ENCODE measurements at regions not wholly inside any gene's neighbourhood (a gene's known extent, or its start where the extent isn't known, plus 50 kb on each side); places are given as distances from the start of the nearest gene placed in this dataset.
"Not testable (repeated sequence)": the region's sequence is repeated elsewhere in the genome, so short reads cannot be mapped to it uniquely, and the experiment has no call there.

GRCh38 chr4:148643851-148644250 lies 201.6 kb upstream of the NR3C2 start:
- no peaks in the 10 kb centered on the region for H3K36me3 ChIP-seq (ENCODE audit: control insufficient read depth, insufficient read depth, low read length)
- no peaks in the 10 kb centered on the region for H3K9me3 ChIP-seq (ENCODE audit: control insufficient read depth, insufficient read depth, low read length)
- no peaks in the 10 kb centered on the region for H3K4me1 ChIP-seq (ENCODE audit: control insufficient read depth, insufficient read depth, low read length)
- DNase-seq (no peak), ATAC-seq (no peak)
- Mint-ChIP-seq H3K27ac (no peak overlapping the region), H3K9me3 (peaks cover 10 to 13% of the 10 kb centered on the region in 2 donors), H3K27me3 (ENCODE audit: low read depth in 2 of 2) (no peaks in the 10 kb centered on the region), H3K4me3 (no peak overlapping the region), H3K4me1 (no peaks in the 10 kb centered on the region), H3K36me3 (no peaks in the 10 kb centered on the region)
- intact Hi-C loops (cut with micrococcal nuclease), result no loop called here
- H3K27ac ChIP-seq (ENCODE audit: low read length), result no peak overlapping the region
- no peak overlapping the region for H3K4me3 ChIP-seq (ENCODE audit: low read length)
- WGBS (ENCODE audit: insufficient coverage), result no CpG with 5 or more reads among the region's 2 CpGs
- no peak for TF ChIP-seq CTCF (IDR thresholded peaks at IDR 0.05)
- H3K27me3 ChIP-seq (ENCODE audit: control insufficient read depth, insufficient read depth, low read length), result no peaks in the 10 kb centered on the region

GRCh38 chr4:148642907-148643306 lies 200.7 kb upstream of the NR3C2 start:
- Mint-ChIP-seq H3K27ac (no peak overlapping the region), H3K27me3 (ENCODE audit: low read depth in 2 of 2) (no peaks in the 10 kb centered on the region), H3K36me3 (no peaks in the 10 kb centered on the region), H3K9me3 (peaks cover 10 to 16% of the 10 kb centered on the region in 2 donors), H3K4me3 (no peak overlapping the region), H3K4me1 (no peaks in the 10 kb centered on the region)
- Histone ChIP-seq H3K27ac (ENCODE audit: low read length) (no peak overlapping the region), H3K27me3 (ENCODE audit: control insufficient read depth, insufficient read depth, low read length) (no peaks in the 10 kb centered on the region), H3K9me3 (ENCODE audit: control insufficient read depth, insufficient read depth, low read length) (no peaks in the 10 kb centered on the region), H3K36me3 (ENCODE audit: control insufficient read depth, insufficient read depth, low read length) (no peaks in the 10 kb centered on the region), H3K4me1 (ENCODE audit: control insufficient read depth, insufficient read depth, low read length) (no peaks in the 10 kb centered on the region), H3K4me3 (ENCODE audit: low read length) (no peak overlapping the region)
- DNase-seq (no peak), ATAC-seq (no peak)
- TF ChIP-seq CTCF (IDR thresholded peaks at IDR 0.05), result no peak
- 100% methylated on average over 1 of the region's 2 CpGs for WGBS (ENCODE audit: insufficient coverage)
- intact Hi-C loops (cut with micrococcal nuclease), result no loop called here

- H3K4me1 Mint-ChIP-seq; H3K27ac ChIP-seq (ENCODE audit: low read length); ATAC-seq; H3K27me3 Mint-ChIP-seq (ENCODE audit: low read depth in 2 of 2); H3K4me3 Mint-ChIP-seq; DNase-seq; H3K4me1 ChIP-seq (ENCODE audit: control insufficient read depth, insufficient read depth, low read length); H3K4me3 ChIP-seq (ENCODE audit: low read length); H3K36me3 ChIP-seq (ENCODE audit: control insufficient read depth, insufficient read depth, low read length); H3K27ac Mint-ChIP-seq; H3K36me3 Mint-ChIP-seq; H3K9me3 ChIP-seq (ENCODE audit: control insufficient read depth, insufficient read depth, low read length); intact Hi-C loops (cut with micrococcal nuclease); H3K27me3 ChIP-seq (ENCODE audit: control insufficient read depth, insufficient read depth, low read length): not testable (repeated sequence)
- H3K9me3 Mint-ChIP-seq, result peaks cover 15 to 25% of the 10 kb centered on the region in 2 donors
- 76% methylated on average over 2 of the region's 2 CpGs for WGBS (ENCODE audit: insufficient coverage)
Observed at GRCh38 chr4:148638079-148638478, 195.9 kb upstream of the NR3C2 start.

- H3K27ac ChIP-seq (ENCODE audit: low read length); H3K4me3 Mint-ChIP-seq; H3K4me1 ChIP-seq (ENCODE audit: control insufficient read depth, insufficient read depth, low read length); H3K27me3 ChIP-seq (ENCODE audit: control insufficient read depth, insufficient read depth, low read length); H3K27me3 Mint-ChIP-seq (ENCODE audit: low read depth in 2 of 2); H3K4me3 ChIP-seq (ENCODE audit: low read length); intact Hi-C loops (cut with micrococcal nuclease); ATAC-seq; H3K36me3 ChIP-seq (ENCODE audit: control insufficient read depth, insufficient read depth, low read length); H3K36me3 Mint-ChIP-seq; H3K4me1 Mint-ChIP-seq; DNase-seq; H3K9me3 ChIP-seq (ENCODE audit: control insufficient read depth, insufficient read depth, low read length); H3K27ac Mint-ChIP-seq: not testable (repeated sequence)
- 93% methylated on average over 3 of the region's 3 CpGs for WGBS (ENCODE audit: insufficient coverage)
- peaks cover 13 to 26% of the 10 kb centered on the region in 2 donors for H3K9me3 Mint-ChIP-seq
Observed at GRCh38 chr4:148637453-148637852, 195.2 kb upstream of the NR3C2 start.

- no peak overlapping the region for H3K4me3 Mint-ChIP-seq
- Histone ChIP-seq H3K9me3 (ENCODE audit: control insufficient read depth, insufficient read depth, low read length) (peaks cover 9% of the 10 kb centered on the region), H3K4me1 (ENCODE audit: control insufficient read depth, insufficient read depth, low read length) (no peaks in the 10 kb centered on the region), H3K27ac (ENCODE audit: low read length) (no peak overlapping the region), H3K27me3 (ENCODE audit: control insufficient read depth, insufficient read depth, low read length) (no peaks in the 10 kb centered on the region), H3K4me3 (ENCODE audit: low read length) (no peak overlapping the region), H3K36me3 (ENCODE audit: control insufficient read depth, insufficient read depth, low read length) (no peaks in the 10 kb centered on the region)
- no peak for TF ChIP-seq CTCF (IDR thresholded peaks at IDR 0.05)
- DNase-seq, result no peak
- H3K27ac Mint-ChIP-seq, result no peak overlapping the region
- no peaks in the 10 kb centered on the region for H3K36me3 Mint-ChIP-seq
- no peaks in the 10 kb centered on the region for H3K27me3 Mint-ChIP-seq (ENCODE audit: low read depth in 2 of 2)
- no peak for ATAC-seq
- peaks cover 10 to 28% of the 10 kb centered on the region in 2 donors for H3K9me3 Mint-ChIP-seq
- H3K4me1 Mint-ChIP-seq, result no peaks in the 10 kb centered on the region
- whole genome bisulfite sequencing (ENCODE audit: insufficient coverage), result 55% methylated on average over 3 of the region's 3 CpGs
- intact Hi-C loops (cut with micrococcal nuclease), result no loop called here
Observed at GRCh38 chr4:148634476-148634875, 192.3 kb upstream of the NR3C2 start.

All from natural killer cell (primary cell).